ENCODE measurements at regions not wholly inside any gene's neighbourhood (a gene's known extent, or its start where the extent isn't known, plus 50 kb on each side); places are given as distances from the start of the nearest gene placed in this dataset.
"Not testable (repeated sequence)": the region's sequence is repeated elsewhere in the genome, so short reads cannot be mapped to it uniquely, and the experiment has no call there.

- Histone ChIP-seq H3K9ac (no peak overlapping the region), H3K9me2 (ENCODE audit: insufficient read depth) (no peaks in the 10 kb centered on the region), H2AFZ (no peak overlapping the region), H3K4me2 (ENCODE audit: unreplicated experiment) (no peak overlapping the region), H4K20me1 (ENCODE audit: insufficient read depth) (no peaks in the 10 kb centered on the region), H3K9me3 (ENCODE audit: low read depth) (no peaks in the 10 kb centered on the region), H3K4me3 (no peak overlapping the region), H3K27me3 (replicated peaks; ENCODE audit: insufficient read depth) (no peaks in the 10 kb centered on the region), H3F3A (ENCODE audit: insufficient read depth) (no peaks in the 10 kb centered on the region), H3K79me2 (ENCODE audit: insufficient read depth) (no peaks in the 10 kb centered on the region), H3K36me3 (ENCODE audit: low read depth) (no peaks in the 10 kb centered on the region), H3K27ac (no peak overlapping the region), H3K4me1 (ENCODE audit: insufficient read depth) (no peaks in the 10 kb centered on the region)
- TF ChIP-seq EZH2 (IDR thresholded peaks at IDR 0.05; ENCODE audit: insufficient read depth, poor library complexity, severe bottlenecking) (no peak), EZH2phosphoT487 (IDR thresholded peaks at IDR 0.05; ENCODE audit: insufficient read depth, low read depth) (no peak)
- in situ Hi-C loops (cut with MboI) = no loop called here
- DNase-seq = no peak
These were observed 1406.0 kb downstream of the RPA4 start for GRCh38 chrX:98289726-98290125.

- no peaks in the 10 kb centered on the region for H3F3A ChIP-seq (ENCODE audit: insufficient read depth)
- H3K9me2 ChIP-seq (ENCODE audit: insufficient read depth) = no peaks in the 10 kb centered on the region
- H3K4me2 ChIP-seq (ENCODE audit: unreplicated experiment) = no peak overlapping the region
- no peaks in the 10 kb centered on the region for H4K20me1 ChIP-seq (ENCODE audit: insufficient read depth)
- H3K27me3 ChIP-seq (replicated peaks; ENCODE audit: insufficient read depth) = no peaks in the 10 kb centered on the region
- no peak overlapping the region for H2AFZ ChIP-seq
- H3K4me3 ChIP-seq = no peak overlapping the region
- in situ Hi-C loops (cut with MboI) = no loop called here
- no peaks in the 10 kb centered on the region for H3K79me2 ChIP-seq (ENCODE audit: insufficient read depth)
- no peak for TF ChIP-seq EZH2 (IDR thresholded peaks at IDR 0.05; ENCODE audit: insufficient read depth, poor library complexity, severe bottlenecking)
- no peak for TF ChIP-seq EZH2phosphoT487 (IDR thresholded peaks at IDR 0.05; ENCODE audit: insufficient read depth, low read depth)
- H3K4me1 ChIP-seq (ENCODE audit: insufficient read depth) = no peaks in the 10 kb centered on the region
- H3K36me3 ChIP-seq (ENCODE audit: low read depth) = no peaks in the 10 kb centered on the region
- H3K27ac ChIP-seq = no peak overlapping the region
- H3K9me3 ChIP-seq (ENCODE audit: low read depth) = no peaks in the 10 kb centered on the region
- DNase-seq = no peak
- no peak overlapping the region for H3K9ac ChIP-seq
These were observed 1410.6 kb downstream of the RPA4 start for GRCh38 chrX:98294310-98294709.

- in situ Hi-C loops (cut with MboI) = no loop called here
These were observed 1412.4 kb downstream of the RPA4 start for GRCh38 chrX:98296129-98296528.

GRCh38 chrX:98299785-98300184 is 1416.1 kb downstream of the RPA4 start:
- Histone ChIP-seq H3K4me1 (ENCODE audit: insufficient read depth) (no peaks in the 10 kb centered on the region), H3K9me3 (ENCODE audit: low read depth) (no peaks in the 10 kb centered on the region), H3F3A (ENCODE audit: insufficient read depth) (no peaks in the 10 kb centered on the region), H3K4me3 (no peak overlapping the region), H3K27ac (no peak overlapping the region), H4K20me1 (ENCODE audit: insufficient read depth) (no peaks in the 10 kb centered on the region), H3K9ac (no peak overlapping the region), H3K9me2 (ENCODE audit: insufficient read depth) (no peaks in the 10 kb centered on the region), H3K36me3 (ENCODE audit: low read depth) (no peaks in the 10 kb centered on the region), H3K4me2 (ENCODE audit: unreplicated experiment) (no peak overlapping the region), H3K27me3 (replicated peaks; ENCODE audit: insufficient read depth) (no peaks in the 10 kb centered on the region), H3K79me2 (ENCODE audit: insufficient read depth) (no peaks in the 10 kb centered on the region), H2AFZ (no peak overlapping the region)
- in situ Hi-C loops (cut with MboI) = no loop called here
- TF ChIP-seq EZH2phosphoT487 (IDR thresholded peaks at IDR 0.05; ENCODE audit: insufficient read depth, low read depth) (no peak), EZH2 (IDR thresholded peaks at IDR 0.05; ENCODE audit: insufficient read depth, poor library complexity, severe bottlenecking) (no peak)
- DNase-seq = no peak

More at GRCh38 chrX:98296129-98296528, 1412.4 kb downstream of the RPA4 start:
- Histone ChIP-seq H3K4me3 (no peak overlapping the region), H3F3A (ENCODE audit: insufficient read depth) (no peaks in the 10 kb centered on the region), H3K4me1 (ENCODE audit: insufficient read depth) (no peaks in the 10 kb centered on the region), H3K9me3 (ENCODE audit: low read depth) (no peaks in the 10 kb centered on the region), H3K9ac (no peak overlapping the region), H3K36me3 (ENCODE audit: low read depth) (no peaks in the 10 kb centered on the region), H3K79me2 (ENCODE audit: insufficient read depth) (no peaks in the 10 kb centered on the region), H2AFZ (no peak overlapping the region), H3K27ac (no peak overlapping the region), H3K4me2 (ENCODE audit: unreplicated experiment) (no peak overlapping the region), H4K20me1 (ENCODE audit: insufficient read depth) (no peaks in the 10 kb centered on the region), H3K27me3 (replicated peaks; ENCODE audit: insufficient read depth) (no peaks in the 10 kb centered on the region), H3K9me2 (ENCODE audit: insufficient read depth) (no peaks in the 10 kb centered on the region)
- WGBS, 2 experiments (ENCODE audit: low coverage in 1 of 2, low lambda C conversion rate in 2 of 2, missing lambda C conversion rate in 2 of 2) = 0 to 5% methylated on average over 2 of the region's 2 CpGs
- no peak for TF ChIP-seq EZH2 (IDR thresholded peaks at IDR 0.05; ENCODE audit: insufficient read depth, poor library complexity, severe bottlenecking)
- DNase-seq = no peak

GRCh38 chrX:98300536-98300935 is 1416.8 kb downstream of the RPA4 start:
- DNase-seq; H3K79me2 ChIP-seq (ENCODE audit: insufficient read depth); H4K20me1 ChIP-seq (ENCODE audit: insufficient read depth); H3K9ac ChIP-seq; H3F3A ChIP-seq (ENCODE audit: insufficient read depth); H3K27me3 ChIP-seq (replicated peaks; ENCODE audit: insufficient read depth); in situ Hi-C loops (cut with MboI); H3K36me3 ChIP-seq (ENCODE audit: low read depth); H2AFZ ChIP-seq; H3K9me3 ChIP-seq (ENCODE audit: low read depth); H3K4me2 ChIP-seq (ENCODE audit: unreplicated experiment); H3K27ac ChIP-seq; H3K4me1 ChIP-seq (ENCODE audit: insufficient read depth); H3K4me3 ChIP-seq; H3K9me2 ChIP-seq (ENCODE audit: insufficient read depth): not testable (repeated sequence)
- WGBS, 2 experiments (ENCODE audit: low coverage in 1 of 2, low lambda C conversion rate in 2 of 2, missing lambda C conversion rate in 2 of 2) = 28 to 48% methylated on average over 7 to 13 of the region's 13 CpGs

Measured in GM23248 (cell line).